HL-60/S4 (cell line): ENCODE measurements at regions not wholly inside any gene's neighbourhood (a gene's known extent, or its start where the extent isn't known, plus 50 kb on each side); places are given as distances from the start of the nearest gene placed in this dataset.

Experiments
- in situ Hi-C: fragments of 300-500 bp; cut with MboI; formaldehyde crosslinking; loops from 2 replicates; pipeline ENCODE4 v1.14.3; 2022; ENCODE audit warnings: low sequenced_read_pairs

GRCh38 chr10:30256084-30256483 lies 93.0 kb downstream of the MTPAP start:
- in situ Hi-C loops = no loop called here

GRCh38 chr10:30254926-30255325 lies 94.2 kb downstream of the MTPAP start:
- in situ Hi-C loops = no loop called here

DNA sequence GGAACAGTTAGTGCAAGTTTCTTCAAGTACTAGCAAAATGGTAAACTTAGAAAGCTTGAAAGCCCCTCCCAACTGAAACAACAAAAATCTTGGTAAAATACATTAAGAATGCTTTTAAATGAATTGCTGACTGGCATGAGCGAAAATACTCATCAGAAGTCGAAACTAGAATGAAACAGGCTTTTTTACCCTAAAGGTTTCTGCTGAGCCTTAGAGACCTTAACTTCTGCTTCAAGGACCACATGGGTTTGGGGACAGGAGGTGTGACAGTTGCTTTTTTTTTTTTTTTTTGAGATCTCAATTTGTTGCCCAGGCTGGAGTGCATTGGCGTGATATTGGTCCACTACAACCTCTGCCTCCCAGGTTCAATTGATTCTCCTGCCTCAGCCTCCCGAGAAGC lies 100.3 kb downstream of the MTPAP start:
- in situ Hi-C loops = loop anchor here (25.0 kb wide), 1 partner anchor 236 kb away; no protein-coding TSS in a partner anchor

- in situ Hi-C loops = loop anchor here (25.0 kb wide), 1 partner anchor 235 kb away; no protein-coding TSS in a partner anchor
Observed at GRCh38 chr10:30247704-30248103, 101.4 kb downstream of the MTPAP start.

GRCh38 chr10:30241422-30242110 lies 107.5 kb downstream of the MTPAP start:
- in situ Hi-C loops = loop anchor here (25.0 kb wide), 1 partner anchor 229 kb away; no protein-coding TSS in a partner anchor

- in situ Hi-C loops = loop anchor here (25.0 kb wide), 1 partner anchor 227 kb away; no protein-coding TSS in a partner anchor
Observed at GRCh38 chr10:30238836-30239235, 110.2 kb downstream of the MTPAP start.

DNA sequence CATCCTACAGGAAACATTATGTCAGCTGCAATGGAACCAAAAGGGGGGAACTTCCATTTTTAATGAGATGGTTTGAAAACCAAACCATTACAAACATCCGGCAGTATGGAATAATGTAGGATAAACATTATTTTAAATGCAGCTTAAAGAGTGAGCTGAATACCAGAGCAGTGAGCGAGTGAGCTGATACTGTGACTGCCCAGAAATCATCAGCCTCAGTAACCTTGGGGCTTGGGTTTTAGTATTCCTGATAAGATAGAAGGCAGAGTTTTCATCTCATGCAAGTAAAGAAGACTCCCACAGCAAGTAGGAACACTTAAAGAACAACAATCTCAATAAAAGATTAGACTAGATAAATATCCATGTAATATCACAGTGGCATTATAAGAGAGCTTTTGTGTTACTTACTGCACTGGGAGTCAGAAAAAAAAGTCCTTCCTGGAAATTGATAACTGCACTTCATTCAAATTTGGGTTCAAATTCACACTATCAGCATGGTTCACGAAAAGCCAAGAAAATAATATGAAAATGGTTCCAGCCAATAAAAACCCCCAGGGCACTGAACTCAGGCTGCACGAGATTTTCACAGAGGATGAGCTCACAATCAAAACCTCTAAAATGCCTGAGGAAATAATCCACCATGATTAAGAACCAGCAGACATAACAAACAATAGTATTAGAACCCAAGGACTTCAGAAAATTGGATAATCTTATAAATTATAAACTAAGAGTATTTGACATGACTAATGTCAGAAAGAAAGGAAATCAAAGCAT lies 115.7 kb downstream of the MTPAP start:
- in situ Hi-C loops = loop anchor here (25.0 kb wide), 1 partner anchor 221 kb away; no protein-coding TSS in a partner anchor

- in situ Hi-C loops = loop anchor here (25.0 kb wide), 1 partner anchor 219 kb away; no protein-coding TSS in a partner anchor
Observed at GRCh38 chr10:30231709-30232108, 117.4 kb downstream of the MTPAP start.

DNA sequence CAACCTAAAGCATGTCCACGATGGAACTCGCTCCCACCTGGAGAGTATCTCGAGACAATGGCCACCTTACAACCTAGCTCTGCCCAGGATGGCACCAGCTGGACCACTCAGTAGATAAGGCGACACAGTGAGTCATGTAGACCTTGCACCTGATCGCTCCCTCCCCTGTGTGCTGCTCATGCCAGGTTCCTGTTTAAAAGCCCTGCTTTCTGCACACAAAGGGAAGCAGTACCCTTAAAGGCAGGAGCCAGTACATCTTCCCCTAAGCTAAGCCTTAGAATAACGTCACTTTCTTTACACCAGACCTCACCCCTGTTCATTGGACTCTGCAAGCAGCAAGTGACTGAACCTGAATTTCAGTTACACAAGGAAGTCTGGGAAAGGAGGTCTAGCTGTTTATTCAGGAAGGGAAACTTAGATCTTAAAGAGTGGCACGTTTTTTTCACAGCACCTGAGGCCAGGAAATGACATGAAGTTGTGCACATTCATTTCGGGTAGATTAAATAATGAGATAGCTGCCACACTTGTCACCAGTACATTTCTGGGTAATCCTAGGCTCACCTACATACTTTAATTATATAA lies 117.9 kb downstream of the MTPAP start:
- in situ Hi-C loops = loop anchor here (25.0 kb wide), 1 partner anchor 219 kb away; no protein-coding TSS in a partner anchor

- in situ Hi-C loops = loop anchor here (25.0 kb wide), 1 partner anchor 217 kb away; no protein-coding TSS in a partner anchor
Observed at GRCh38 chr10:30229536-30229935, 119.5 kb downstream of the MTPAP start.

DNA sequence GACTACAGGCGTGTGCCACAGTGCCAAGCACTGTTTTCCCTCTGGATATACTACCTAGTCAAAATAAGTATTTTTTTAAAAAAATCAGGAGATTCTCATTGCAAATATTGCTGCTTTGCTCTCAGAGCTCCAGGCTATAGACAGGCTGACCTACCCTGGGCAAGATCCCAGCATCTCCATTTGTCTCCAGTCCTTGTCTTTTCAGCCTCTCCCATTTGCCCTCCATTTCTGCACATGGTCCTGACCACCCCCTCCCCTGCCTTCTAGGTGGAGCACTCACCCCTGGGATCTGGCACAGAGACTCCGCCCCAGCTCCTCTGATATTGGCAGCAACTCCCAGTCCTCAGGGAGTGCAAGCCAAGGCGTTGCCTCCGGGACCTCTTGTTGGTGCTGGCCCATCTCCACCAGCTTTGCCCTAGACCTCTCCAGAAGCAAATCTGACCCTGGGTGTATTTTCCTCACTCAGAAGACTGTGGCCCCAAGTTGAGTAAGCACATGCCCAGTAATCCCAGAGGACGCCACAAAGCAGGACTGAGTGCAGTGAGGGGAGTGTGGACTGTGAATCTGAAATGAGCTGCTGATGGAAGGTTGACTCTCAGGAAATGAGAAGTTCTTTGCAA lies 120.6 kb downstream of the MTPAP start:
- in situ Hi-C loops = loop anchor here (25.0 kb wide), 1 partner anchor 216 kb away; no protein-coding TSS in a partner anchor

- in situ Hi-C loops = loop anchor here (25.0 kb wide), 1 partner anchor 215 kb away; no protein-coding TSS in a partner anchor
Observed at GRCh38 chr10:30227481-30227880, 121.6 kb downstream of the MTPAP start.

- in situ Hi-C loops = no loop called here
Observed at GRCh38 chr10:30219971-30220751, 128.9 kb downstream of the MTPAP start.

- in situ Hi-C loops = no loop called here
Observed at GRCh38 chr10:30216821-30217220, 132.3 kb downstream of the MTPAP start.

- in situ Hi-C loops = no loop called here
Observed at GRCh38 chr10:30215623-30216022, 133.5 kb downstream of the MTPAP start.

DNA sequence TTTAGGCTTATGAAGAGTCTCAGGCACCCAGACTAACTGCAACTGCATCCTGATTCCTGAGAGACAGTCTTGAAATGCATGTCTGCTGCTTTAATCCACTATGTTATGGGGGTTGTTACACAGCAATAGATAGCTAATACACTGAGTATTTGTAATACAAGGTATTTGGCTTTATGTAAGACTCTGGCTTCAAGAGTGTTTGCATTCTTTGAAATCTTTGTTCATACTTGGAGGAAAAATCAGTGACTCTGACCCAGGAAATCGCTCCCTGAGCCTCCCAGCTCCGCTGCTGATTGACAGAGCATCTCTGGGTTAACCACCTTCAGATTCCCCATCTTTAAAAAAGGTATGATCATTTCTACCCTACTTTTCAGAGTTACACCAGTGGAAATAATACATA lies 133.9 kb downstream of the MTPAP start:
- in situ Hi-C loops = no loop called here

DNA sequence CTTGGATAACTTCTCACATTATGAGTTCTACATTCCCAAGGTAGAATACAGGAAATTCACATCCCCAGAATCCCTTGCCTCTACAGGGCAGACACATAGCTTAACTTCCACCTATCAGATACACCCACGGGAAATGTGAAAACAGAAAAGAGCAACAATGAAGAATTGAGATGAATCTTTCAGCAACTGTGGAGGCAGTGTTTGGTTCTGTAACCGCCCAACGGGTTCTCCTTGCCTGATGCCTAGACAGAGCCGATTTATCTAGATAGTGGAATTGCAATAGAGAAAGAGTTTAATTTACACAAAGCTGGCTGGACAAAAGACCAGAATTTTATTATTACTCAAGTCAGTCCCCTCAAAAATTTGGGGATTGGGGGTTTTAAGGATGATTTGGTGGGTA lies 138.8 kb downstream of the MTPAP start:
- in situ Hi-C loops = no loop called here

DNA sequence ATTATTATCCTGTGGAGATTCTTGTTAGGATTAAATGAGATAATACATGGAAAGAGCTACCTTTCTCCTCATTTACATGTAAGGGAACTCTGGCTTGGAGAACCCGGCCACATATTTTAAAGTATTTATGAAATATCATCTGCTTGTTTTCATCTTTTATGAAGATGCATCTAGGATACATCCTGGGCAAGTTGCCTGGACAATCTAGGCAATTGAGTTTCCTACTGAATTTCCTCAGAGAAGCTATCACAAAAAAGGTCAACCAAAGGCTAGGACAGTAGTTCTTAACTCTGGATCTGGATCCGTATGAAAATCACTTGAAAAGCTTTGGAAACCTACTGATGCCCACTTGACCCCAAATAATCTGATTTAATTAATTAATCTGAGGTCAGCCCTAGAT lies 140.7 kb downstream of the MTPAP start:
- in situ Hi-C loops = no loop called here

- in situ Hi-C loops = no loop called here
Observed at GRCh38 chr10:30207485-30208052, 141.5 kb downstream of the MTPAP start.

DNA sequence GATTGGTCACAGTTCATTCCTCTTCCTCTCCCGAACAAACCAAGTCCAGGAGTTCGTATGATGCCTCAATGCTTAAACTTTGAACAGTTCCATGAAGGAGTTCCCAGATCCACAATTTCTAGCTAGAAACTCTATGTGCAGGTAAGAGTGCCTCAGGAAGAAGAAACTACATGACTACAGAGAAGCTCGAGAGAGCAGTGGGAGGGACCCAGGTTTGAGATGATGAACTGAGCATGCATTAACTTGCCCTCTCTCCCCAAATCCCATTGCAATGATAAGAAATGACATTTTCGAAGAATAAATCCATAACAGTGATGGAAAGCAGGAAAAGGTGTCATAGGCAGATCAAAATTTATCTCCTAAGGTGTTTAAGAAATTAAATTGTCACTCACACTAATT lies 140.6 kb upstream of the JCAD start:
- in situ Hi-C loops = no loop called here
